GM10248 (cell line): ENCODE measurements at regions not wholly inside any gene's neighbourhood (a gene's known extent, or its start where the extent isn't known, plus 50 kb on each side); places are given as distances from the start of the nearest gene placed in this dataset.

ENCODE experiments used
- CTCF ChIA-PET: fragments of 300-600 bp; sonication (Branson Sonifier 250); formaldehyde crosslinking; extraction: SDS; loops from one replicate; lab custom pipeline; 2021; ENCODE audit warnings: antibody characterized with exemption; lab: Yijun Ruan, JAX
- POLR2A ChIA-PET: fragments of 350-650 bp; sonication (Branson Sonifier 250); formaldehyde crosslinking; extraction: SDS; loops from one replicate; lab custom pipeline; 2020; ENCODE audit warnings: antibody characterized with exemption; lab: Yijun Ruan, JAX
- DNase-seq: peaks from one replicate; pipeline ENCODE4 v3.0.0; 2012; ENCODE audit errors: extremely low spot score
- TF ChIP-seq, protein P1 (sequence below): IDR thresholded peaks from 2 replicates; pipeline ENCODE4 v1.5.1; 2012; ENCODE audit warnings: mild to moderate bottlenecking, low read depth; ENCODE audit errors: extremely low read depth, missing control alignments, control extremely low read depth

DNA sequence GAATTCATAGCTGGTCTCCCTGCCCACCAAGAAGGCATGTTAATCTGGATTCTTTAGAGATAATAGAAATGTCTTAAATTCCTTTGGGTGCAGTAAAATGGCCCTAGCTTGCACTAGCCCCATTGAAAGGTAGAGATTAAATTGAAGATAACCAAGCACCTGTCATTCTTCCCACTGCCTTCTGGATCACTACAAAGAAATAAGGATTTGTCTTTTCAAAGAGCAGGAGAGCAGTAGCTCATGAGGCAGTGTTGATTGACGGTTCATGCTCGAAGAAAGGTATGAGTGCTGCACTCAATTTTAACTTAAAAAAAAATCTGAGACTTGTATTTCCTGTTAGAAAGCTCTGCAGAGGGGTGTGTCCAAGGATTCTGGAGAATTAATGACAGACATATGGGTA is 74.9 kb upstream of the F3 start:
- TF ChIP-seq, protein P1, sequence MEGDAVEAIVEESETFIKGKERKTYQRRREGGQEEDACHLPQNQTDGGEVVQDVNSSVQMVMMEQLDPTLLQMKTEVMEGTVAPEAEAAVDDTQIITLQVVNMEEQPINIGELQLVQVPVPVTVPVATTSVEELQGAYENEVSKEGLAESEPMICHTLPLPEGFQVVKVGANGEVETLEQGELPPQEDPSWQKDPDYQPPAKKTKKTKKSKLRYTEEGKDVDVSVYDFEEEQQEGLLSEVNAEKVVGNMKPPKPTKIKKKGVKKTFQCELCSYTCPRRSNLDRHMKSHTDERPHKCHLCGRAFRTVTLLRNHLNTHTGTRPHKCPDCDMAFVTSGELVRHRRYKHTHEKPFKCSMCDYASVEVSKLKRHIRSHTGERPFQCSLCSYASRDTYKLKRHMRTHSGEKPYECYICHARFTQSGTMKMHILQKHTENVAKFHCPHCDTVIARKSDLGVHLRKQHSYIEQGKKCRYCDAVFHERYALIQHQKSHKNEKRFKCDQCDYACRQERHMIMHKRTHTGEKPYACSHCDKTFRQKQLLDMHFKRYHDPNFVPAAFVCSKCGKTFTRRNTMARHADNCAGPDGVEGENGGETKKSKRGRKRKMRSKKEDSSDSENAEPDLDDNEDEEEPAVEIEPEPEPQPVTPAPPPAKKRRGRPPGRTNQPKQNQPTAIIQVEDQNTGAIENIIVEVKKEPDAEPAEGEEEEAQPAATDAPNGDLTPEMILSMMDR = no peak
- CTCF ChIA-PET = interaction anchor here (0.7 to 3.0 kb wide), 3 partner anchors 9 to 91 kb away, joined by 3 to 12 read pairs (median 9); no protein-coding TSS in a partner anchor
- POLR2A ChIA-PET = no interaction called here
- no peak for DNase-seq

DNA sequence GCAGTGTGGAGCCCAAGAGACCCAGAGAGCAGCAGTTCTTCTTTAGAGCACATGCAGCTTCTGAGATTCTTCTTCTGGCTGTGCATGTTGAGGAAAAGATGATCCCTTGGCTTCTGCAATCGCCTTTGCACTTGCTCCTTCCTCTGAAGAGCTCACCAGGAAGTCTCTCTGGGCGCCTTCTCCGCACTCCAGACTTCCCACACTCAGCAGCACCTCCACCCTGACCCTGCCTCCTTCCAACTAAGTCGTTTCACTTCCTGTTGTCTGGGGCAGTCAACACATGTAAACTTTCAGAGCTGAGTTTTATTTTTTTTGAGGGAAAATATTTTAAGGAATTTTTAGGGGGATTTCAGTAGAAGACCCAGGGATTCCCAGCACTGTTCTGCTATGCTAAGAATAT is 73.4 kb upstream of the F3 start:
- DNase-seq = no peak
- CTCF ChIA-PET = interaction anchor here (1.8 to 3.0 kb wide), 3 partner anchors 9 to 11 kb away, joined by 4 to 12 read pairs (median 9); no protein-coding TSS in a partner anchor
- POLR2A ChIA-PET = no interaction called here
- TF ChIP-seq, protein P1 = no peak

DNA sequence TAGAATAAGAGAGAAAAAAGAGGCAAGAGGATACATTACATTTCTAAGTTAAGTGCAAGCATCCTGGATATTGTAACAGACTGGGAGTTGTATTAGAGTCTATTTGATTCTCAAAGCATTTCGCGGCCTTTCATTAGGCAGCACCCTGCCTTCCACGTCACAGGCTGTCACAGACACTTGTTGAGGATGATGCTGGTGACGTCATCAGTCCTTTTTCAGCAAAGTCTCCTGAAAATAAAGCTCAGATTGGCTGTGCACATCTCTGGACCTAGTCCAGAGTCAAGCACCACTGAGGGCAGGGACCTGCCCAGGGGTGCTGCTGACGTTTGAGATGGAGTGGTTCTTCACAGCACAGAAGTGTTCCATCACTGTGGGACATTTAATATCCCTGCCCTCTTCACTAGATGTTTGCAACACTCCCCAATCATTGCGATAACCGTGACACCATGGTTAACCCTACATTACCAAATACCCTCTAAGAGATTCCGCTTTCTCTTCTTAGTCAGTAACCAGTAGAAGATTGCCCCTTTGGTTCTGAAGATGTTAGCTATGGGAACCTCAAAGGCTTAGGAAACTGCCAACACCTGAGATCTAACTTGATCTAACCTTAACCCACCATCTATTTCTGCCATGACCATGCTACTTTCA is 72.7 kb upstream of the F3 start:
- DNase-seq = no peak
- POLR2A ChIA-PET = no interaction called here
- TF ChIP-seq, protein P1 = no peak
- CTCF ChIA-PET = interaction anchor here (1.8 to 3.0 kb wide), 2 partner anchors 8 to 11 kb away, joined by 4 to 12 read pairs; no protein-coding TSS in a partner anchor

DNA sequence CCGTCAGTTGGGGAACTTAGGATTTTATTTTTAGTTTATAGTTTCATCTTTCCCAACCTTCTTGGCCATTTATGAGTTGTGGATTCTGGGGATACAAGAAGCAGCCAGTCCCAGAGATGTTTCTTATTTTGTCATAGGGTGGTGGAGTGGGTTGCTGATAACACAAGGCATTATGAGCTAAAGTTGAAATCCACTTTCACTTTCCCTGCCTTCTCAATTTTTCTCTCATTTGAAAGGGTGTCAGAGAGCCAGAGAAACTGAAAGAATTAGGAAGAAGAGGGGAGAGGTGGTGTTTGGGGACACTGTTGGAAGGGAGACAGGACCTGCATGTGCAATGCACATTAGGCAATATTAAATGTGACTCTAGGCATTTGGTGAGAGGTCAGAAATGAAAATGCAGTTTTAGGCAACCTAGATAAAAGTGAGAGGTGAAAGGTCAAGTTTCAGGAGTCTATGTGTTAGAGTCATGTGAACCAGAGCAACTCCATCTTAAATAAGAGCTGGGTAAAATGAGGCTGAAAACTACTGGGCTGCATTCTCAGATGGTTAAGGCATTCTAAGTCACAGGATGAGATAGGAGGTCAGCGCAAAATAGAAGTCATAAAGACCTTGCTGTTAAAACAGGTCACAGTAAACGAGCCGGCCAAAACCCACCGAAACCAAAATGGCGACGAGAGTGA is 71.1 kb upstream of the F3 start:
- CTCF ChIA-PET = interaction anchor here (1.0 to 1.5 kb wide), 2 partner anchors 12 to 17 kb away, joined by 3 read pairs; no protein-coding TSS in a partner anchor
- POLR2A ChIA-PET = no interaction called here
- TF ChIP-seq, protein P1 = no peak
- no peak for DNase-seq

DNA sequence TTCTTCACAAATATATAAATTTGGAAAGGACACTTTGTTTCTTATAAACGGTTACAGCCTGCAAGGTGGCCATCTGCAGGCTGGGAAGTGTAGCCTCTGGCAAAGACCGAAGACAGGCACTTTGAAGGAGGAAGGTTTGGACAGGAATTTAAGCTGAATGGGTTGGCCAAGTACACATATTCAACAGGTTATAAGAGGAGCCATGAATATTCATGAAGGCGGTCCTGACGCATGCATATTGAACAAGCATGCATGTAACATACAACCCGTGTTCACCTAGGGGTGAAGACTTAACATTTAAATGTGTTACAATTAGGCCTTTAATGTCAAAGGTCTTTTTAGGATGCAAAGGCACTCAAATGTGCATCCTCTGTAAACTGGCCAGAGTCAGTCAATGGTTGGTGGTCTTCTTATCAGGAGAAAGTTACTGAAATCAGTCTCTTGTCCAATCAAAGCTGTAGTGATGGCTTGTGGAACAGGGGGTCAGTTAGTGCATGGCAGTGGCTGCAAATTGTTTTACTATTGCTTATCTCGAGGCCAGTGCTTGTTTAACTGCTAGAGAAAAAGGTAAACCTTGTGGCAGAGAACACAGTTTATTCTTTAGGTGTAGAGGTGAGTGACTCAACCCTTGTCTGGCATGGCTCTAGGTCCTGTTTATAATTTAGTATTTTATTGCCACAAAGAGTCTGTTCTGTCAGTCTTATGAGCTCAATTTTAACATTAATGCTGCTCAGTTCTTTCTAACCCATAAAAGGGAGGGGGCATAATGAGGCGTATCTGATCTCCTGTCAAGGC is 70.3 kb upstream of the F3 start:
- no peak for DNase-seq
- ChIA-PET CTCF (interaction anchor here (1.0 to 1.5 kb wide), 2 partner anchors 13 to 18 kb away, joined by 3 read pairs; no protein-coding TSS in a partner anchor), POLR2A (no interaction called here)
- TF ChIP-seq, protein P1 = no peak

DNA sequence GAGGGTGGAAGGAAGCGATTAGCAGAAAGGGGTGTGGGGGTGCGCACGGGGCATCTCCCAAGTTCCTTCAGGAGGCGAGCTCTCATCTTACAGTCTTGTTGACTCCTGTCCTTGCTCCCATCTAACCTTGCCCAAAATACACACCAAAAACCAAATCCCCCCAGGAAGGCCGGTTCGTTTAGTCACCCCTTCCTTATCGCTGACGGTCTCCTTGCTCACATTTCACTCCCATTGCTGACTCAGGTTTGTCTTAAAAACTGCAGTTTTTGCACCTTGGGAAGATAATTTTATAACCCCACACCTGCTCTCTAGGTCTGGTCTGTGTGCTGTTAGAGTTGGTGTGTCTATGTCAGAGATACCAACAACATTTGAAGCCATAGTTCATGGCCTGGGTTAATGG is 68.1 kb upstream of the F3 start:
- POLR2A ChIA-PET = no interaction called here

More for the DNA sequence above, 68.1 kb upstream of the F3 start:
- TF ChIP-seq, protein P1 = no peak
- CTCF ChIA-PET = interaction anchor here (1.2 kb wide), 1 partner anchor 11 kb away, joined by 3 read pairs; no protein-coding TSS in a partner anchor
- no peak for DNase-seq
